22Rv1 (cell line): ENCODE measurements at regions not wholly inside any gene's neighbourhood (a gene's known extent, or its start where the extent isn't known, plus 50 kb on each side); places are given as distances from the start of the nearest gene placed in this dataset.

Experiments used
- H3K27ac ChIP-seq: fragments of 450-650 bp; 2 replicates; pipeline ENCODE4 v1.5.1; 2017
- CTCF ChIP-seq: fragments of 450-650 bp; IDR thresholded peaks from 2 replicates; pipeline ENCODE4 v1.5.1; 2017; ENCODE audit warnings: mild to moderate bottlenecking
- ZFX ChIP-seq: fragments of 450-650 bp; IDR thresholded peaks from 2 replicates; pipeline ENCODE4 v1.6.1; 2017; ENCODE audit warnings: antibody characterized with exemption, borderline replicate concordance

GRCh38 chr11:129291546-129291945 lies 84.1 kb upstream of the BARX2 start:
- H3K27ac ChIP-seq, result no peak overlapping the region
- no peak for TF ChIP-seq ZFX
- TF ChIP-seq CTCF, result no peak

GRCh38 chr11:129290966-129291365 lies 84.7 kb upstream of the BARX2 start:
- no peak overlapping the region for H3K27ac ChIP-seq
- no peak for TF ChIP-seq CTCF
- TF ChIP-seq ZFX, result no peak

GRCh38 chr11:129289350-129290040 lies 86.2 kb upstream of the BARX2 start:
- no peak overlapping the region for H3K27ac ChIP-seq
- no peak for TF ChIP-seq CTCF
- no peak for TF ChIP-seq ZFX

GRCh38 chr11:129287920-129288319 lies 87.7 kb upstream of the BARX2 start:
- TF ChIP-seq CTCF (no peak), ZFX (no peak)

GRCh38 chr11:129286813-129287212 lies 88.8 kb upstream of the BARX2 start:
- TF ChIP-seq ZFX (no peak), CTCF (no peak)
- no peak overlapping the region for H3K27ac ChIP-seq

More at GRCh38 chr11:129287920-129288319, 87.7 kb upstream of the BARX2 start:
- no peak overlapping the region for H3K27ac ChIP-seq

GRCh38 chr11:129285402-129285786 lies 90.3 kb upstream of the BARX2 start:
- H3K27ac ChIP-seq, result no peak overlapping the region
- TF ChIP-seq ZFX, result no peak
- TF ChIP-seq CTCF, result no peak

- no peak overlapping the region for H3K27ac ChIP-seq
- no peak for TF ChIP-seq CTCF
- TF ChIP-seq ZFX, result no peak
Measured at GRCh38 chr11:129283141-129283540, 91.0 kb upstream of the ARHGAP32 start.
